GM21723 (cell line): ENCODE measurements at regions not wholly inside any gene's neighbourhood (a gene's known extent, or its start where the extent isn't known, plus 50 kb on each side); places are given as distances from the start of the nearest gene placed in this dataset.
"Not testable (repeated sequence)": the region's sequence is repeated elsewhere in the genome, so short reads cannot be mapped to it uniquely, and the experiment has no call there.

ENCODE experiments used
- ATAC-seq: cut with Tn5 transposase; IDR thresholded peaks from one replicate; pipeline ENCODE4 v1.9.1; 2021; ENCODE audit warnings: mild to moderate bottlenecking, moderate library complexity; ENCODE audit not compliant: unreplicated experiment

GRCh38 chr3:66910266-66911055, 87.6 kb upstream of the KBTBD8 start:
- no peak for ATAC-seq

- ATAC-seq, result no peak
Measured at GRCh38 chr3:66912306-66912705, 85.8 kb upstream of the KBTBD8 start.

GRCh38 chr3:66922058-66922457, 76.0 kb upstream of the KBTBD8 start:
- no peak for ATAC-seq

GRCh38 chr3:66923969-66924368, 74.1 kb upstream of the KBTBD8 start:
- no peak for ATAC-seq

GRCh38 chr3:66928252-66928651, 69.9 kb upstream of the KBTBD8 start:
- no peak for ATAC-seq

- ATAC-seq, result no peak
Measured at GRCh38 chr3:66931291-66931690, 66.8 kb upstream of the KBTBD8 start.

- ATAC-seq, result no peak
Measured at GRCh38 chr3:66931699-66932098, 66.4 kb upstream of the KBTBD8 start.

- ATAC-seq, result no peak
Measured at GRCh38 chr3:66933233-66933632, 64.9 kb upstream of the KBTBD8 start.

GRCh38 chr3:66934041-66934440, 64.1 kb upstream of the KBTBD8 start:
- ATAC-seq, result no peak

- no peak for ATAC-seq
Measured at GRCh38 chr3:66934725-66935124, 63.4 kb upstream of the KBTBD8 start.

GRCh38 chr3:66937041-66937440, 61.1 kb upstream of the KBTBD8 start:
- not testable (repeated sequence) for ATAC-seq

- peak; percentile 87 for ATAC-seq
Measured at GRCh38 chr3:66938338-66938963, 59.7 kb upstream of the KBTBD8 start.

GRCh38 chr3:66948041-66948440, 50.1 kb upstream of the KBTBD8 start:
- ATAC-seq, result no peak
